Stomach (tissue), 8 donors: ENCODE measurements at regions not wholly inside any gene's neighbourhood (a gene's known extent, or its start where the extent isn't known, plus 50 kb on each side); places are given as distances from the start of the nearest gene placed in this dataset.

Experiments used
- DNase-seq, 2 donors: peaks; one replicate each; pipeline versions ENCODE4 v3.0.0 to v3.0.0-alpha.2; 2013 to 2019
- H3K27ac ChIP-seq, 5 donors: fragments of 200-600 bp in 4 of 5; sonication (generic) in 4 of 5; one replicate each; pipeline ENCODE4 v1.5.1; 2013 to 2019; ENCODE audit warnings: mild to moderate bottlenecking in 1 of 5, moderate library complexity in 1 of 5
- H3K27me3 ChIP-seq, 3 donors: fragments of 200-600 bp; sonication (generic); one replicate each; pipeline ENCODE4 v1.5.1; 2017 to 2019; ENCODE audit warnings: mixed run types in 1 of 3
- H3K36me3 ChIP-seq, 4 donors: fragments of 200-600 bp; sonication (generic); 1 replicate in 3 of 4; 2 replicates in 1 of 4; pipeline ENCODE4 v1.5.1; 2016 to 2019
- H3K4me1 ChIP-seq, 4 donors: fragments of 200-600 bp; sonication (generic); one replicate each; pipeline ENCODE4 v1.5.1; 2016 to 2019
- H3K4me3 ChIP-seq, 4 donors: fragments of 200-600 bp; sonication (generic) in 3 of 4; one replicate each; pipeline ENCODE4 v1.5.1; 2016 to 2019; ENCODE audit warnings: mild to moderate bottlenecking in 1 of 4
- H3K9me3 ChIP-seq, 4 donors: fragments of 200-600 bp; sonication (generic); one replicate each; pipeline ENCODE4 v1.5.1; 2016 to 2019
- EP300 ChIP-seq: sonication (generic); formaldehyde crosslinking; IDR thresholded peaks from one replicate; pipeline ENCODE4 v1.6.1; 2017; ENCODE audit warnings: antibody characterized with exemption
- POLR2A ChIP-seq, 4 donors: fragments of 450-650 bp; IDR thresholded peaks; one replicate each; pipeline ENCODE4 v1.6.1; 2016; ENCODE audit warnings: antibody characterized with exemption in 4 of 4, control low read depth in 2 of 4, mild to moderate bottlenecking in 1 of 4, moderate library complexity in 1 of 4
- POLR2AphosphoS5 ChIP-seq, 3 donors: sonication (generic); formaldehyde crosslinking; IDR thresholded peaks; one replicate each; pipeline ENCODE4 v1.6.1; 2016; ENCODE audit warnings: antibody characterized with exemption in 3 of 3
- WGBS, 5 donors: extraction: QIAGEN DNeasy Blood & Tissue Kit in 3 of 5; methylation state at CpG; one replicate each; pipeline versions ENCODE4 v1.1.5 to v1.1.7; 2013 to 2018; 5-methylcytosine and 5-hydroxymethylcytosine counted together
- intact Hi-C: fragments of 100-400 bp; cut with DNase I; formaldehyde crosslinking; loops from one replicate; pipeline ENCODE4 v1.15.1; 2023; ENCODE audit warnings: low total_unique reads
- TF ChIP-seq, protein P1 (sequence below), 7 experiments: fragments of 450-650 bp in 4 of 7; fragments of 200-600 bp in 3 of 7; sonication (generic) in 3 of 7; IDR thresholded peaks; one replicate each; pipeline ENCODE4 v1.5.1; 2016 to 2019; ENCODE audit warnings: antibody characterized with exemption in 7 of 7, control low read depth in 2 of 7, mild to moderate bottlenecking in 1 of 7
- donor health status: healthy with polysubstance abuse.
- donor health status: Bipolar disorder and iron deficiency.
- donor health status: healthy.

DNA sequence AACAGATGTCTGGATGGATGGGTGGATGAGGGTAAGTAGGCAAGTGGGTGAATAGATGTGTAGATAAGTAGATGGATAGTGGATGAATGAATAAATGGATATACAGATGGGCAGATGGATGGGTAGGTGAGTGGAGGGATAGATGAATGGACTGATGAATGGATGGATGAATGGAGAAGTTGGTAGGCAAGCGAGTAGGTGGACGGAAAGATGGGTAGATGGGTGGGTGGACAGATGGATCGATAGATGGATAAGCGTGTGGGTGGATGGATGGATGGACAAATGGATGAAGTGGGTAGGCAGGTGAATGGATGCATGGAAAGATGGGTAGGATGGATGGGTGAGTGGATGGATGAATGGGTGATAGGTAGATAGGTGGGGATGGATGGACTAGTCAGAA is 393.2 kb downstream of the SHANK2 start:
- H3K4me1 ChIP-seq: no peaks in the 10 kb centered on the region
- WGBS, 5 donors: 94 to 98% (median 96%) methylated on average over 4 of the region's 4 CpGs
- no peak overlapping the region for H3K4me3 ChIP-seq
- no peaks in the 10 kb centered on the region for H3K9me3 ChIP-seq
- no peaks in the 10 kb centered on the region for H3K36me3 ChIP-seq
- TF ChIP-seq POLR2AphosphoS5 (IDR thresholded peaks at IDR 0.05) (no peak), EP300 (no peak), POLR2A (IDR thresholded peaks at IDR 0.05) (no peak)
- TF ChIP-seq, protein P1, sequence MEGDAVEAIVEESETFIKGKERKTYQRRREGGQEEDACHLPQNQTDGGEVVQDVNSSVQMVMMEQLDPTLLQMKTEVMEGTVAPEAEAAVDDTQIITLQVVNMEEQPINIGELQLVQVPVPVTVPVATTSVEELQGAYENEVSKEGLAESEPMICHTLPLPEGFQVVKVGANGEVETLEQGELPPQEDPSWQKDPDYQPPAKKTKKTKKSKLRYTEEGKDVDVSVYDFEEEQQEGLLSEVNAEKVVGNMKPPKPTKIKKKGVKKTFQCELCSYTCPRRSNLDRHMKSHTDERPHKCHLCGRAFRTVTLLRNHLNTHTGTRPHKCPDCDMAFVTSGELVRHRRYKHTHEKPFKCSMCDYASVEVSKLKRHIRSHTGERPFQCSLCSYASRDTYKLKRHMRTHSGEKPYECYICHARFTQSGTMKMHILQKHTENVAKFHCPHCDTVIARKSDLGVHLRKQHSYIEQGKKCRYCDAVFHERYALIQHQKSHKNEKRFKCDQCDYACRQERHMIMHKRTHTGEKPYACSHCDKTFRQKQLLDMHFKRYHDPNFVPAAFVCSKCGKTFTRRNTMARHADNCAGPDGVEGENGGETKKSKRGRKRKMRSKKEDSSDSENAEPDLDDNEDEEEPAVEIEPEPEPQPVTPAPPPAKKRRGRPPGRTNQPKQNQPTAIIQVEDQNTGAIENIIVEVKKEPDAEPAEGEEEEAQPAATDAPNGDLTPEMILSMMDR (IDR thresholded peaks at IDR 0.05): no peak
- intact Hi-C loops: no loop called here
- H3K27me3 ChIP-seq: no peaks in the 10 kb centered on the region
- H3K27ac ChIP-seq: no peak overlapping the region
- no peak for DNase-seq

DNA sequence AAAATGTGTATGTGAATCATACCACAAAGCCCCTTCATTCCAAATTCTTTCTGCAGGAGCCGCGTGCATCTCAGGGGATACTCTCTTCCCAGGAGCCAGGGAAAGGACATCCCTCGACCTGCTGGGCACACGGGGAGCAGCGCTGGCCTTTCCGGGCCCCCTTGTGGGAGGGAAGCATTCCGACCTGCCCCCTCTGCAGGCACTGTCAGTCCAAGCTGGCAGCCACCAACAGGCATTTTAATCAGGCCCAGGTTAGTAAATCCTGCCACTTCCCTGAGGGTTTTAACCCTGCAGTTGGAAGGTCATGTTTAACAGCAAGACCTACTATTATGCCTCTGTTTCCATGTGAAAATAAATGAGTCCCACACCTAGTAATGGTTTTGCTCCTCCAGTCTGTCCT is 391.5 kb downstream of the SHANK2 start:
- no peaks in the 10 kb centered on the region for H3K9me3 ChIP-seq
- H3K27ac ChIP-seq: no peak overlapping the region
- DNase-seq: no peak
- intact Hi-C loops: no loop called here
- no peaks in the 10 kb centered on the region for H3K27me3 ChIP-seq
- no peaks in the 10 kb centered on the region for H3K36me3 ChIP-seq
- H3K4me1 ChIP-seq: no peaks in the 10 kb centered on the region
- WGBS, 5 donors: 58 to 87% (median 76%) methylated on average over 7 of the region's 7 CpGs
- TF ChIP-seq EP300 (no peak), POLR2AphosphoS5 (IDR thresholded peaks at IDR 0.05) (no peak), POLR2A (IDR thresholded peaks at IDR 0.05) (no peak)
- TF ChIP-seq, protein P1 (IDR thresholded peaks at IDR 0.05): no peak
- no peak overlapping the region for H3K4me3 ChIP-seq

DNA sequence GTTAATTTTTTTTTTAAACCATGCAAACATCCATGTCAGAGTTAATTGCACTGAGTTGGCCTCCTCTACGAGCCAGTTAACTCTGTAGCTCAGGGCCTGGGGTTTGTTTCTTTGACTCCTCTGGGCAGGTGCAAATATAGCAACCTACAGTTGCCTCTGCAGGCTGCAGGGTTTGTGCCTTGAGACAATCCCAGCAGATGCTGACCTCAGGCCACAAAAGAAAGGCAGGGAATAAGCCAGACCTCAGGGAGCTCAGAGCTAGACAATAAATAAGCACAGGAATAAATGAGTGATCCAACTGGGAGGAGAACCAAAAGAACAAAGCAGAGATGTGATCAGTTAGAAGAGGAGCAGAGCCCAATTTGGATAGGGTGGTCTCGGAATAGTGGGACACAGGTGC is 390.8 kb downstream of the SHANK2 start:
- intact Hi-C loops: no loop called here
- Histone ChIP-seq H3K9me3 (no peaks in the 10 kb centered on the region), H3K36me3 (no peaks in the 10 kb centered on the region), H3K27me3 (no peaks in the 10 kb centered on the region), H3K4me1 (no peaks in the 10 kb centered on the region), H3K4me3 (no peak overlapping the region), H3K27ac (no peak overlapping the region)
- TF ChIP-seq EP300 (no peak), POLR2AphosphoS5 (IDR thresholded peaks at IDR 0.05) (no peak), POLR2A (IDR thresholded peaks at IDR 0.05) (no peak)
- TF ChIP-seq, protein P1 (IDR thresholded peaks at IDR 0.05): no peak
- 76 to 87% (median 78%) methylated on average over 2 of the region's 2 CpGs for WGBS, 5 donors
- DNase-seq: no peak

GRCh38 chr11:70862093-70862492 is 390.3 kb downstream of the SHANK2 start:
- no peak for TF ChIP-seq POLR2A (IDR thresholded peaks at IDR 0.05)
- TF ChIP-seq EP300: no peak
- TF ChIP-seq, protein P1 (IDR thresholded peaks at IDR 0.05): no peak
- TF ChIP-seq POLR2AphosphoS5 (IDR thresholded peaks at IDR 0.05): no peak
- WGBS, 5 donors: 73 to 86% (median 85%) methylated on average over 6 of the region's 6 CpGs
- Histone ChIP-seq H3K9me3 (no peaks in the 10 kb centered on the region), H3K27me3 (no peaks in the 10 kb centered on the region), H3K4me1 (no peaks in the 10 kb centered on the region), H3K27ac (no peak overlapping the region), H3K36me3 (no peaks in the 10 kb centered on the region), H3K4me3 (no peak overlapping the region)
- intact Hi-C loops: no loop called here
- no peak for DNase-seq
